GM21737 (cell line): ENCODE measurements at regions not wholly inside any gene's neighbourhood (a gene's known extent, or its start where the extent isn't known, plus 50 kb on each side); places are given as distances from the start of the nearest gene placed in this dataset.
"Not testable (repeated sequence)": the region's sequence is repeated elsewhere in the genome, so short reads cannot be mapped to it uniquely, and the experiment has no call there.

Experiments
- ATAC-seq: cut with Tn5 transposase; IDR thresholded peaks from one replicate; pipeline ENCODE4 v1.9.1; 2021; ENCODE audit warnings: mild to moderate bottlenecking, moderate library complexity; ENCODE audit not compliant: unreplicated experiment

- ATAC-seq: no peak
Observed at GRCh38 chr12:89845767-89846166, 137.1 kb upstream of the ATP2B1 start.

- ATAC-seq: no peak
Observed at GRCh38 chr12:89845366-89845765, 136.7 kb upstream of the ATP2B1 start.

DNA sequence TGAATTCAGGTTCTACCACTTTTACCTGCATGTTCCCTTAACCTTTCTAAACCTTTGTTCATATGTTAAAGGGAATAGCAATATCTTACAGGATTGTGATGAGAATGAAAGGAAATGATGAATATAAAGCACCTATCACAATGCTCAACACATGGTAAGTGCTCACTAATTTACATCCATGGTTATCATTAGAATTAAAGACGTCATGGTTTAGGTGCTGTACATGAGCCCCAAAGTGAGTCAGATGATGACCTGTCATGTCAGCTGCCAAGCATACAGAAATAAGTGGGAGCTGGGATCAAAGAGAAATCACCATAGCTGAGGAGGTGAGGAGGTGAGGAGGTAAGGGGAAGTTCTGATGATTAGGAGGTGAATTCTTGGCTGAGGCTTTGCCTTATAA, 135.9 kb upstream of the ATP2B1 start:
- no peak for ATAC-seq

GRCh38 chr12:89840162-89840922, 131.7 kb upstream of the ATP2B1 start:
- no peak for ATAC-seq

DNA sequence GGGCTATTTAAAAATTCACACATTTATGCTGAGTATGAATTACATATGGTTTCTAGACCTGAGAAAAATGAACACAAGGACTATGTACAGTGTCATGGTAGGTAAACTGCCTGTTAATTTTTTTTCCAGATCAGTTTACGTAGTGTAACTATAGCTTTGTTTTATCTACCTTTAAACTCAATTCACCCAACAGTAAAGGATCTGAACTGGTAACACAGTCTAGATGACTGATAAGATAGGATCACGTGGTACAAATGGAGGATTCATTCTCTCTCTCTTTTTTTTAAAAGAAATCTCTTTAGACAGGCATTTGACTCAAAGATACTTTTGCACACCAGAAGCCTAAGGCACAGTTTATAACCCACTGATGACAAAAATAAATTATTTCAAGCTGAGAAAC, 130.8 kb upstream of the ATP2B1 start:
- ATAC-seq: no peak

DNA sequence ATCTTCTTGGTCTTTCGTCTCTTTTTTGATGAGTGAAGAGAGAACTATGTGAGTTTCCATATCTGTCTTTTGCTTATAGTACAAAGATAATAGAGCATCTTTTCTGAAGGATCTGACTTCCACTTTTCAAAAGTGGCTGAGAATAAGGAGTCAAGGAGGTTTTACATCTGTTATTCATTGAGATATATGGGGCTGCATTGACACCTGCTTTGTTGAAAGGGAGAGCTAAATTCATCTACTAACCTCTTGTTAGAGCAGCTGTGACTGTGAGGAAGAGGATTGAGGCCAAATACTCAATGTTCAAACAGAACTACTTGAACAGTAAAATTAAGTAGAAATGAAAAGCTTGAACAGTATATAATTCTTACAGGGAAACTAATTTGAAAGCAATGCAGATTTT, 130.2 kb upstream of the ATP2B1 start:
- ATAC-seq: no peak

DNA sequence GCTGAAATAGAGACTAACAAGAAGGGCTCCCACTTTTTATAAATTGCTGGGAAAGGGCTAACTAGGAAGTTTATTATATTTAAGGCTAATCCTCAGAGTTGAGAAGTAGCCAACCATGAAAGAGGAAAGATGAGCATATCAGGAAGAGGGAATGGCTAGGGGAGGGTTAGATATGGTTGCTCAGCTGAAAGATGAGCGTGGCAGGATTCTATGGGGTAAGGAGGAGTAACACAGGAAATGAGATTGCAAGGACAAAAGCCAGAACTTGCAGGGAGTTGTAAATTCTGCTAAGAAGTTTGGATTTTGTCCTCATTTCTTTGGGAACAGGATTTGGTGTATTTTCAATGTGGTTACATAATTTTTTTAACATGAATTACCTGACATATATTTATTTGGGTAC, 127.4 kb upstream of the ATP2B1 start:
- ATAC-seq: no peak

DNA sequence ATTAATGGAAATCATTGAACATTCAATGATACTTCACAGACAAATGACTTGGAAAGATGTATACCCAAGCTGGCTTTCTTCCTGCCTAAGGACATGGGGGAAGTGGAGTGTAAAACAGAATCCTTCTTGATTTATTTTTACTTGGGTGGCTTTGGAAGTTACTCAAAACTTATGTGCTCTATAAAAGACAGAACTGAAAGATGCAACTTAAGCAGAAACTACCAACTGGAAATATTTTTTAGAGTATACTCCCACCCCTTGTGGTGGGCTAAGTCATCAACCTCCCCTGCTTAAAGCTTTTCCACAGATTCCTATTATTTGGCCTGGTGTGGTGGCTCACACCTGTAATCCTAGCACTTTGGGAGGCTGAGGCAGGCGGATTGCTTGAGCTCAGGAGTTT, 126.0 kb upstream of the ATP2B1 start:
- no peak for ATAC-seq

DNA sequence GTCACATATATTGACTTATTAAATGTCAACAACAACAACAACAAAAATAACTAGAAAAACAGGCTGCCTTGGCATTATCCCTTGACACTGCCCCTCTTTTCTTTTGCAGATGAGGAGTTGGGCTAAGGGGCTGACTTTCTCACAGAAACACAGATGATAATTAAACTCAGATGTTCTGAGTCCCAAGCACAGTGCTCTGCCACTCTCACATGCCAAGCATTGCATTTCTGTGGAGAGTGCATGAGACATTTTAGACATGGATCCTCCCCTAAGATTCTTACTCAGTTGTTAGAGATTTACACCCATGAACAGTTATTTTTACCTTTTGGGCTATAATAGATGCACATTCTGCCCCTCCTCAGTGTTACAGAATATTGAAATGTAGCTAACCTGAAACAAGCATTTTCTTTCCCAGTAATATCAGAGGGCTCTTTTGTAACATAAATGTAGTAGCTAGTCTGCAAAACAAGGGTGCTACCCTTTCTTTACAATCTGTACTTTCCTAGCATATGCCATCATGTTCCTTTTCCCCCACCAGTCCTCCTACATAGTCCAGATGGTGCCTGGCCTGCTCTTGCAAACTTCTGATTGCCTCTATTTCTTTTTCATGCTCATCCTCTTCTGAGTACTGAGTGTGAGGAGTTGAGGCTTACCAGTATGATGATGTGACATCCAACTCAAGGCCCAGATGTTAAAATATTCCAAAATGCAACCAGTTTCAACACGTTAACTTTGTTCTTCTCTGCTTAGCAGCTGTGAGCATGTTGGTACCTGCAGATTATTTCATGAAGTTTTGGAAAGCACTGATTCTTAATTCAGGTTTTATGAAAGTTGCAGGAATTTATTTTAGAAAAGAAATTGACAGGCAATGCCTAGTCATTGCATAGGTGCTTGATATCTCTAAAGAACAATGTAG, 125.0 kb upstream of the ATP2B1 start:
- ATAC-seq: no peak

- ATAC-seq: no peak
Observed at GRCh38 chr12:89832336-89832735, 123.7 kb upstream of the ATP2B1 start.

DNA sequence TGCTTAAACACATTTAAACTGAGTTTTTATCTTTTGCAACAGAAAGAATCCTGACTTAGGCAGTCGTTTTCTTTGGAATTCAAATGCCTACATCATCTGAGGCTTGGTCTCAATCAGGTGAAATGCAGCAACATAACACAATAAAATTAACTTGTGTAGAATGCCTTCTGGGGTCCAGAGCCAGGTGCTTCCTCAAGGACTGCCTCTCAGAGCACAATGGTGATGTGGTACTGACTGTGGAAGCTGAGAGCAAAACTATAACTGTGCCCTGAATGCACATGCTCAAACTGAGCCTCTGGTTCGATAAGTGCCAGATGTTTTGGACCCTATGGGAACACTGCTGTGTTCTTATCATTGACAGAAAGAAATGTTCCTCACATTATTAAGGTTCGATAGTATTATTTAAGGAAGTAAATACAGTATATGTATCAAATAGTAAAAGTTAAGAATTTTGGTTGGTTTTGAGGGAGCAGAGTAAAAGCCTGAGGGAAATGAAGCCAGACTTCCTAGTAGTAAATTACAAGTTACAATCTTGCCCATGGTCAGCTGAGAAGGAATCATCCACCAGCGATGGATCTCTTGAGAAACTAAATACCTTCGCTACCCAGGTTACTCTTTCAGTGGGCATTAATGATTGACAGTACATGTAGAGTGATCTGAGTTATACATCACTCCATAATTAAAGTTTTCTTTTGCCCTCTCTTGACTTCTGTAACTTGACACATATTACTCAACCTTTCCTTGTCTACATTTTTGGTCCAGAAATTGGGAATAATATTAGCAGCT, 122.9 kb upstream of the ATP2B1 start:
- no peak for ATAC-seq

DNA sequence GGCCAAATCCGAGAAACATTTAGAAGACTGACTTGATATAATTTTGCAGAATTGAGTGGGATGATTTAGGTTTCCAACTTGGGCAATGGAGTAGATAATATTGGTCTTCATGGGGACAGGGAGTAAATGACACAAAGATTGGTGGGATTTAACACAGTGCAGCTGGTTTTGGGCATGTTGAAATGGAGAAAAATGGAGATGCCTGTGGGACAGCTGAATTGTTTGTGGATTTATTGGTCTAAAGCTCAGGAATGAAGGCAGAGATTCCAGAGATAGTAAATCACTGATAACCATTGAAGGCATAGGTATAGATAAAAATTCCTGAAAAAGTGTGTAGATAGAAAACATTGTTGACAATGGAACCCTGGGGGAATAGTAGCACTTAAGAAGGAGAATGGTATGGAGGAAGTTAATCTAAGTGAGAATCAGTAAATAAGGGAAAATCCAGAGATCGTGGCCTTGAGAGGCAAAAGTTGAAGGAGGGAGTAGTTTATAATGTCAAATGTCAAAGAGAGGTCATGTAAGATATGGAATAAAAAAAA, 120.9 kb upstream of the ATP2B1 start:
- no peak for ATAC-seq

GRCh38 chr12:89828575-89828974, 119.9 kb upstream of the ATP2B1 start:
- ATAC-seq: no peak

DNA sequence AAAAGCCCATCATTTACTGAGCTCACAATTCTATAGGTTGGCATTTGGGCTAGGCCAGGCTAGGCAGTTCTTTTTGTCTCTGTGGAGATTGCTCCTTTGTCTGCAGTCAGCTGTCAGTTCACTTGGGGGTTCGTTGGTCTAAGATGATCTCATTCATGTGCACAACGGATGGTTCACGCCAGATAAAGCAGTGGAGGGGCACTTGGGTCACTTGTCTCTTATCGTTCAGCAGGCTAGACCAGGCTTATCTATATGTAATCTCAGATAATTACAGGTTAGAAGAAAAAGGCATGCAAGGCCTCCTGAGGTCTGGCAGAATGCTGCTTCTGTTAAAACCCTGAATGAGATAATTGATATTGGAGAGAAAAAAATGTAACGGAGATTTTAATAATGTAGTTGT, 119.0 kb upstream of the ATP2B1 start:
- no peak for ATAC-seq

- ATAC-seq: no peak
Observed at GRCh38 chr12:89826468-89826867, 117.8 kb upstream of the ATP2B1 start.

DNA sequence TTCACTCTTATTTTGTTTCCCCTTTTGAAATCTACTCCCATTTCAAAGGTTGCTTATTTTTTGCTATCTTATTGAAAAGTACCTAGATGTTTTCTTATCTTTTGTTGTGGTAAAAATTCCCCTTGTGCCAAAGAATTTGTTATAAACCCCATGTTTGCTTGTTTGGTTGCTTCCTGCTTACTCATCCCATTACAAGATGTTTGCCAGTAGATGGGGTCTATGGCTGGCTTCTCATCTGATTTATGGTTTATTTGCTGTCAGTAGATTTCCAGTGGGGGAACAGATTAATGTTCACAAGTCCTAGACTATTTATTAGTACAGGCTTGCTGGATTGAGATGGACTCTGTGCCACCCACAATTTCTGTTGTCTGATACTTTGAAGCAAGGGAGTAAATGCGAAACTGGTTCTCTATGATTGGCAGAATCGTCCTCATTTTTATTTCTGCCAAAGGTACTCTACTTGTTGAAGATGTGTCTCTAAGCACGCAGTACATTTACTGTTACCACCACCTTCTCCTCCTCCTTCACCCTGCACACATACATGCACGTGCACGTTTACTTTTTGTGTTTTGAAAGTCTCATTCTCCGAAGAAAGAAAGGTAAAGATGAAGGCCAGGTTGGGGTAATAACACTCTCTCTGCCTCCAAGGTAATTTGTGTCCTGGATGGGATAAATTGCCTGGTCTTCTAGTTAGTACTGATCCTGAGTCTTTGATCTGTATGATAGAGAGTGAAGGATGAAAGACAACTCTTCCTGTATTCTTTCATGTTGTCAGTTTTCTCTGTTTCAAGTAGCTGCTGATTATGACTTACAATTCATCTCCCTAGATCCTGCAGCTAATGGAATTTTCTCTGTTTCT, 117.2 kb upstream of the ATP2B1 start:
- ATAC-seq: no peak

GRCh38 chr12:89824822-89825221, 116.2 kb upstream of the ATP2B1 start:
- ATAC-seq: no peak

- ATAC-seq: not testable (repeated sequence)
Observed at GRCh38 chr12:89822992-89823391, 114.4 kb upstream of the ATP2B1 start.

- ATAC-seq: no peak
Observed at GRCh38 chr12:89821896-89822295, 113.3 kb upstream of the ATP2B1 start.
